Coronary artery (tissue), 2 donors: ENCODE measurements at regions not wholly inside any gene's neighbourhood (a gene's known extent, or its start where the extent isn't known, plus 50 kb on each side); places are given as distances from the start of the nearest gene placed in this dataset.
"Not testable (repeated sequence)": the region's sequence is repeated elsewhere in the genome, so short reads cannot be mapped to it uniquely, and the experiment has no call there.

Experiments used
- DNase-seq: peaks from one replicate; pipeline ENCODE4 v3.0.0-alpha.2; 2017; ENCODE audit warnings: low spot score
- H3K27ac ChIP-seq, 2 donors: fragments of 200-600 bp; sonication (generic); one replicate each; pipeline ENCODE4 v1.5.1; 2016 to 2019
- H3K4me3 ChIP-seq: fragments of 200-600 bp; sonication (generic); 2 replicates; pipeline ENCODE4 v1.5.1; 2016; ENCODE audit warnings: mild to moderate bottlenecking, moderate library complexity
- TF ChIP-seq, protein P1 (sequence below): fragments of 200-600 bp; sonication (generic); IDR thresholded peaks from one replicate; pipeline ENCODE4 v1.5.1; 2019; ENCODE audit warnings: antibody characterized with exemption

DNA sequence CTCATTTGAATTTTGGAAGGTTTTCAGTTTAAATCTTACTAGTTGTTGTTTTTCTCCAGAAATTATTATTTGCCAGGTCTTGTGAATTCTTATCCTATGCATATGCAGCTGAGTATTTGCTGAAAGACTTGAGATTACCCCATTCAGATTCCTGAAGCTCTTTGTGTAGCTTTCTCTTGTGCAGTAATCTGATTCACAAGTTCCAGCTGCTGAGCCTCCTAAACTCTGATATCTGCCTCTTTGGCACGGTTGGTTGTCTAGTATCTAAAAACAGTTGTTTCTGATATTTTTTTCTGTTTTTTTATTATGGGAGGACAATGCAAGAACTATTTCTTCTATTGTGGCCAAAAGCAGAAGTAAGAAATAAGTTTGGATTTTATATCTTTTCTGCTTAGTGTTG lies 863.9 kb upstream of the MANEA start:
- DNase-seq = no peak
- Histone ChIP-seq H3K4me3 (no peak overlapping the region), H3K27ac (no peak overlapping the region)
- TF ChIP-seq, protein P1, sequence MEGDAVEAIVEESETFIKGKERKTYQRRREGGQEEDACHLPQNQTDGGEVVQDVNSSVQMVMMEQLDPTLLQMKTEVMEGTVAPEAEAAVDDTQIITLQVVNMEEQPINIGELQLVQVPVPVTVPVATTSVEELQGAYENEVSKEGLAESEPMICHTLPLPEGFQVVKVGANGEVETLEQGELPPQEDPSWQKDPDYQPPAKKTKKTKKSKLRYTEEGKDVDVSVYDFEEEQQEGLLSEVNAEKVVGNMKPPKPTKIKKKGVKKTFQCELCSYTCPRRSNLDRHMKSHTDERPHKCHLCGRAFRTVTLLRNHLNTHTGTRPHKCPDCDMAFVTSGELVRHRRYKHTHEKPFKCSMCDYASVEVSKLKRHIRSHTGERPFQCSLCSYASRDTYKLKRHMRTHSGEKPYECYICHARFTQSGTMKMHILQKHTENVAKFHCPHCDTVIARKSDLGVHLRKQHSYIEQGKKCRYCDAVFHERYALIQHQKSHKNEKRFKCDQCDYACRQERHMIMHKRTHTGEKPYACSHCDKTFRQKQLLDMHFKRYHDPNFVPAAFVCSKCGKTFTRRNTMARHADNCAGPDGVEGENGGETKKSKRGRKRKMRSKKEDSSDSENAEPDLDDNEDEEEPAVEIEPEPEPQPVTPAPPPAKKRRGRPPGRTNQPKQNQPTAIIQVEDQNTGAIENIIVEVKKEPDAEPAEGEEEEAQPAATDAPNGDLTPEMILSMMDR = no peak

DNA sequence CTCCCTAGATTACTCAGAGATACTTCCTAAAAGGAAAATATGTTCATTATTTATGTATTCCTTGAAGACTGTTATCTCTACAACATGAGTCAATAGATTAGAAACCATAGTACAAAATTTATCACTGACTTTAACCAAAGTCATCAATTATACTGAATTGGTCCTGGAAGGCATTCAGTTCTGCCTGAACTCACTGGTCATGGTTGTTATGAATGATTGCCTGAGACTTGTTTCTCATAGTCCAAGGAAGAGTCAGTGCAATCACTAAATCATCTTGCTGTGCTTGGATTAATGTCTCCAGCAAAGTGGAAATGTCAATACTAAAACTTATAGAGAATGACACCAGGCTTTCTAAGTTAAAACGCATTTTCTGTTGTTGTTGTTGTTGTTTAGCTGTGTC lies 878.6 kb upstream of the MANEA start:
- DNase-seq = no peak
- no peak overlapping the region for H3K27ac ChIP-seq
- no peak overlapping the region for H3K4me3 ChIP-seq
- TF ChIP-seq, protein P1 = no peak

DNA sequence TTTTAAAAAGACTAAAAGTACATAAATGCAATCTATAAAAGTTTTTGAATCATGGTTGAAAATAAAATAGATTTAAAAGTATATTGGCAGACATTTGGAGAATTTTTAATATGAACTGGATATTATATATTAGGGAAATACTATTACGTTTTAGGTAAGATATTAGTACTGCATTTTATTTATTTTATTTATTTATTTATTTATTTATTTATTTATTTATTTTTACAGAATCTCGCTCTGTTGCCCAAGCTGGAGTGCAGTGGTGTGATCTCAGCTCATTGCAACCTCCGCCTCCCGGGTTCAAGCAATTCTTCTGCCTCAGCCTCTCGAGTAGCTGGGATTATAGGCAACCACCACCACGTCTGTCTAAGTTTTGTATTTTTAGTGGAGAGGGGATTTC lies 890.1 kb upstream of the MANEA start:
- H3K27ac ChIP-seq, H3K4me3 ChIP-seq, DNase-seq: not testable (repeated sequence)

DNA sequence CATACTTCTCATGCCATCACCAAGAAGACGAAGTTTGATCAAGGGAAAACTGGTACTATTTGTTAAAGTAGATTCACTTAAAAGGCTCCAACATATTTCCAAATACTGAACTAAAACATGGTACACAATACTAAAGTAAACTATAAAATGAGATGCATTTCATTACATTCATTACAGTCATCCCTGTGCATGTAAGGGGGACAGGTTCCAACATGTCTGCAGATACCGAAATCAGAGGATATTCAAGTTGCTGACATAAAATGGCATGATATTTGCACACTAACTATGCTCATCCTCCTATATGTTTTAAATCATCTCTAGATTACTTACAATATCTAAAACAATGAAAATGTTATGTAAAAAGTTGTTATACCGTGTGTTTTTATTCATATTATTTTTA lies 893.9 kb upstream of the MANEA start:
- DNase-seq = no peak
- TF ChIP-seq, protein P1 = no peak
- H3K4me3 ChIP-seq = no peak overlapping the region
- H3K27ac ChIP-seq = no peak overlapping the region

DNA sequence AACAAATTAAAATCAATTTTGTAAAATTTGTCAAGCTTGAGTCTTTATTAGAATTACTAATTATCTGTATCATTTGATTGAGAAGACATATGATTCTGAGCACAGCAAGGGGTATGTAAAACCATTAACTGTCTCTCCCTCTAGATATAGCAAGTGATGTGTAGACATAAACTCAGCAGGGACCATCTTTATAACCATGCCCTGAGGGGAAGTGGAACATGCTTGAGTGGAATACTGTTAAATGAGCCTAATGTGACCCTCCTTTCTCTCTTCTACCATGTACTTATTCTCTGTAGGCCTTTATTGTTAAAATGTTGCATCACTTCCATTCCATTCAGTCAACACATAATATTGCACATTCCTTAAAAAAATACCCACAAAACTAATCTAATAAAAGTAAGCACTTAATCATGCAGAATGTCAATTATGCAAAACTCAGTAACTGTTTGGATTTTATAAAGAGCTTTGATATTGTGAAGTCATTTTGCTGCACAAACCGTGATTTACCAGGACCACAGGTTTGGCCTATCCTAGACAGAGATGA lies 896.6 kb upstream of the MANEA start:
- no peak overlapping the region for H3K4me3 ChIP-seq
- no peak for DNase-seq
- TF ChIP-seq, protein P1 = no peak

DNA sequence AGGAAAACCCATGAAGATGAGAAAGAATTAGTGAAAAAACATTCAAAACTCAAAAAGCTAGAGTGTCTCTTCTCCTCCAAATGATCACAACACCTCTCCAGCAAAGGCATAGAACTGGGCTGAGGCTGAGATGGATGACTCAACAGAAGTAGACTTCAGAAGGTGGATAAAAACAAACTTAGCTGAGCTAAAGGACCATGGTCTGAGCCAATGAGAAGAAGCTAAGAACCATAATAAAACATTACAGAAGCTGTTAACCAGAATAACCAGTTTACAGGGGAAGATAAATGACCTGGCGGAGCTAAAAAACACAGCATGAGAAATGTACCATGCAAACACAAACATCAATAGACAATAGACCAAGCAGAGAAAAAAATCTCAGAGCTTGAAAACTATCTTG lies 904.1 kb upstream of the MANEA start:
- H3K4me3 ChIP-seq = no peak overlapping the region
- TF ChIP-seq, protein P1 = no peak
- DNase-seq = no peak
- no peak overlapping the region for H3K27ac ChIP-seq

More for the DNA sequence above, 896.6 kb upstream of the MANEA start:
- no peak overlapping the region for H3K27ac ChIP-seq

DNA sequence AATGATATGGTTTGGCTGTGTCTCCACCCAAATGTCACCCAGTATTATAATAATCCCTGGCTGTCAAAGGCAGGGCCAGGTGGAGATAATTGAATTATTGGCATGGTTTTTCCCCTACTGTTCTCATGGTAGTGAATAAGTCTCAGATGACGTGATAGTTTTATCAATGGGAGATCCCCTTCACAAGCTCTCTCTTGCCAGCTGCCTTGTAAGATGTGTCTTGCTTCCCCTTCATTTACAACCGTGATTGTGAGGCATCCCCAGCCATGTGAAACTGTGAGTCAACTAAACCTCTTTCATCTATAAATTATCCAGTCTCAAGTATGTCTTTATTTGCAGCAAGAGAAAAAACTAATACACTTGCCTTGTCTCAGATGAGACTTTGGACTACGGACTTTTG lies 907.3 kb upstream of the MANEA start:
- TF ChIP-seq, protein P1 = no peak
- DNase-seq = no peak
- no peak overlapping the region for H3K27ac ChIP-seq
- no peak overlapping the region for H3K4me3 ChIP-seq

DNA sequence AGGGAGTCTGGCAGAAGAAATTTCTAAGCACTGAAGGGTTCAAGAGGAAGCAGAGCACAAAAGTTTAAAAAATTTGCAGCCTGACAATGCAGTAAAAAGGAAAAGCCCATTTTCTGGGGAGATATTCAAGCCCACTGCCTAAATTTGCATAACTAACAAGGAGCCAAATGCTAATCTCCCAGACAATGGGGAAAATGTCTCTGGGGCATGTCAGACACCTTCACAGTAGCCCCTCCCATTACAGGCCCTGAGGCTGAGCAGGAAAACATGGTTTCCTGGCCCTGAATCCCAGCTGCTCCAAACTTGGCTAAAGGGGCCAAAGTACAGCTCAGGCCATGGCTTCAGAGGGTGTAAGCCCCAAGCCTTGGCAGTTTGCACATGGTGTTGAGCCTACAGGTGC lies 908.5 kb upstream of the MANEA start:
- TF ChIP-seq, protein P1 = no peak
- no peak overlapping the region for H3K27ac ChIP-seq
- no peak for DNase-seq
- no peak overlapping the region for H3K4me3 ChIP-seq
